GM12801 (cell line): ENCODE measurements at regions not wholly inside any gene's neighbourhood (a gene's known extent, or its start where the extent isn't known, plus 50 kb on each side); places are given as distances from the start of the nearest gene placed in this dataset.

Experiments
- CTCF ChIP-seq: IDR thresholded peaks from one replicate; pipeline ENCODE4 v1.5.1; 2011; ENCODE audit warnings: control low read depth; ENCODE audit not compliant: insufficient read length; ENCODE audit errors: extremely low read depth

- no peak for TF ChIP-seq CTCF
Measured at GRCh38 chr1:5776035-5776550, 216.1 kb downstream of the NPHP4 start.

GRCh38 chr1:5774019-5774418 is 218.2 kb downstream of the NPHP4 start:
- no peak for TF ChIP-seq CTCF

- no peak for TF ChIP-seq CTCF
Measured at GRCh38 chr1:5771788-5772187, 220.4 kb downstream of the NPHP4 start.

GRCh38 chr1:5770981-5771765 is 221.1 kb downstream of the NPHP4 start:
- TF ChIP-seq CTCF, result no peak

GRCh38 chr1:5769760-5770159 is 222.5 kb downstream of the NPHP4 start:
- no peak for TF ChIP-seq CTCF

- no peak for TF ChIP-seq CTCF
Measured at GRCh38 chr1:5769146-5769545, 223.1 kb downstream of the NPHP4 start.

- no peak for TF ChIP-seq CTCF
Measured at GRCh38 chr1:5768014-5768413, 224.2 kb downstream of the NPHP4 start.
